Fibroblast of lung (primary cell): ENCODE measurements at regions not wholly inside any gene's neighbourhood (a gene's known extent, or its start where the extent isn't known, plus 50 kb on each side); places are given as distances from the start of the nearest gene placed in this dataset.

Experiments
- DNase-seq, 2 donors: peaks; one replicate each; pipeline versions ENCODE4 v3.0.0 to v3.0.0-alpha.2; 2010; ENCODE audit warnings: low read depth in 2 of 2
- H2AFZ ChIP-seq: 2 replicates; pipeline ENCODE4 v1.5.1; 2012; ENCODE audit warnings: low read length, control low read depth, inconsistent platforms
- H3K27ac ChIP-seq: 2 replicates; pipeline ENCODE4 v1.5.1; 2011; ENCODE audit warnings: low read length, control low read depth; ENCODE audit not compliant: insufficient read depth
- H3K27me3 ChIP-seq: 2 replicates; pipeline ENCODE4 v1.5.1; 2011; ENCODE audit warnings: mild to moderate bottlenecking, low read length; ENCODE audit not compliant: control insufficient read depth, insufficient read depth
- H3K36me3 ChIP-seq: 2 replicates; pipeline ENCODE4 v1.5.1; 2011; ENCODE audit warnings: low read length; ENCODE audit not compliant: control insufficient read depth, insufficient read depth
- H3K4me1 ChIP-seq: 2 replicates; pipeline ENCODE4 v1.5.1; 2011; ENCODE audit warnings: low read length; ENCODE audit not compliant: control insufficient read depth, insufficient read depth; ENCODE audit errors: extremely low read depth
- H3K4me2 ChIP-seq: 2 replicates; pipeline ENCODE4 v1.5.1; 2011; ENCODE audit warnings: low read length, control low read depth; ENCODE audit not compliant: insufficient read depth; ENCODE audit errors: extremely low read depth
- H3K4me3 ChIP-seq, 4 experiments: fragments of 200-600 bp in 1 of 4; sonication (generic) in 1 of 4; replicated peaks in 1 of 4; 2 replicates each; pipeline ENCODE4 v1.5.1; 2011 to 2016; ENCODE audit warnings: low read length in 4 of 4, low read depth in 3 of 4, mild to moderate bottlenecking in 3 of 4, control low read depth in 2 of 4, inconsistent platforms in 1 of 4, mixed read lengths in 1 of 4; ENCODE audit not compliant: insufficient read depth in 1 of 4; ENCODE audit errors: control extremely low read depth in 1 of 4
- H3K79me2 ChIP-seq: 2 replicates; pipeline ENCODE4 v1.5.1; 2012; ENCODE audit warnings: mild to moderate bottlenecking, low read length, inconsistent platforms; ENCODE audit not compliant: control insufficient read depth, insufficient read depth
- H3K9ac ChIP-seq: 2 replicates; pipeline ENCODE4 v1.5.1; 2011; ENCODE audit warnings: mild to moderate bottlenecking, low read length, control low read depth; ENCODE audit not compliant: insufficient read depth
- H3K9me3 ChIP-seq: 2 replicates; pipeline ENCODE4 v1.5.1; 2012; ENCODE audit warnings: low read depth, low read length; ENCODE audit not compliant: control insufficient read depth, insufficient read depth
- H4K20me1 ChIP-seq: 2 replicates; pipeline ENCODE4 v1.5.1; 2011; ENCODE audit warnings: low read length; ENCODE audit not compliant: control insufficient read depth, insufficient read depth; ENCODE audit errors: extremely low read depth
- EZH2 ChIP-seq: IDR thresholded peaks from 2 replicates; pipeline ENCODE4 v1.5.1; 2012; ENCODE audit warnings: low read length, control low read depth, mild to moderate bottlenecking; ENCODE audit errors: missing control alignments
- TF ChIP-seq, protein P1 (sequence below), 2 donors: IDR thresholded peaks in 1 of 2; conservative IDR thresholded peaks in 1 of 2; 1 replicate in 1 of 2; 2 replicates in 1 of 2; pipeline ENCODE4 v1.5.1; 2011 to 2012; ENCODE audit warnings: low read length in 2 of 2, control low read depth in 1 of 2, inconsistent platforms in 1 of 2, low read depth in 1 of 2, mild to moderate bottlenecking in 1 of 2

DNA sequence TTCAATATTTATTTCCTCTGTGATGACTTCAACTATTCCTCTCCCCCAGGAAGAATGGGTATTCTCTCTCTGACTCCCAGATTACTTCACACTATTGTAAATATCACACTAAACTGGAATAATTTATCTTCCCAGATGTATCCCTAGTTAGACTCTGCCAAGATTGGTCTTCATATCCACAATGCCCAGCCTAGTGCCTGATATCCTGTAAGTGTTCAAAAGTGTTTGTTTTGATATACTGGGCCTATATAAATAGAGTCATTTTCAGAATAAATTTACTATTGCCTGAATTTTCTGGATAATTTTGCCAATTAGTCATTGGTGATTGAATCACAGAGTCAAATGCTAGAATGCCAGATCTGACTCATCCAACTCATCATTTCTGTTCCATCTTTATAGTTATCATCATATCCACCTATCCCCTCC, 143.7 kb upstream of the TNC start:
- no peaks in the 10 kb centered on the region for H3K36me3 ChIP-seq
- no peak overlapping the region for H3K4me2 ChIP-seq
- H3K9ac ChIP-seq, result no peak overlapping the region
- no peaks in the 10 kb centered on the region for H4K20me1 ChIP-seq
- H3K27ac ChIP-seq, result no peak overlapping the region
- H3K79me2 ChIP-seq, result no peaks in the 10 kb centered on the region
- TF ChIP-seq, protein P1, sequence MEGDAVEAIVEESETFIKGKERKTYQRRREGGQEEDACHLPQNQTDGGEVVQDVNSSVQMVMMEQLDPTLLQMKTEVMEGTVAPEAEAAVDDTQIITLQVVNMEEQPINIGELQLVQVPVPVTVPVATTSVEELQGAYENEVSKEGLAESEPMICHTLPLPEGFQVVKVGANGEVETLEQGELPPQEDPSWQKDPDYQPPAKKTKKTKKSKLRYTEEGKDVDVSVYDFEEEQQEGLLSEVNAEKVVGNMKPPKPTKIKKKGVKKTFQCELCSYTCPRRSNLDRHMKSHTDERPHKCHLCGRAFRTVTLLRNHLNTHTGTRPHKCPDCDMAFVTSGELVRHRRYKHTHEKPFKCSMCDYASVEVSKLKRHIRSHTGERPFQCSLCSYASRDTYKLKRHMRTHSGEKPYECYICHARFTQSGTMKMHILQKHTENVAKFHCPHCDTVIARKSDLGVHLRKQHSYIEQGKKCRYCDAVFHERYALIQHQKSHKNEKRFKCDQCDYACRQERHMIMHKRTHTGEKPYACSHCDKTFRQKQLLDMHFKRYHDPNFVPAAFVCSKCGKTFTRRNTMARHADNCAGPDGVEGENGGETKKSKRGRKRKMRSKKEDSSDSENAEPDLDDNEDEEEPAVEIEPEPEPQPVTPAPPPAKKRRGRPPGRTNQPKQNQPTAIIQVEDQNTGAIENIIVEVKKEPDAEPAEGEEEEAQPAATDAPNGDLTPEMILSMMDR (conservative IDR thresholded peaks at IDR 0.05 in 1 of 2, IDR thresholded peaks at IDR 0.05 in 1 of 2; ENCODE audit: low read depth in 1 of 2, low read length in 2 of 2), result no peak
- TF ChIP-seq EZH2, result no peak
- no peaks in the 10 kb centered on the region for H3K9me3 ChIP-seq
- H2AFZ ChIP-seq, result no peak overlapping the region
- DNase-seq, result peak in 1 of 2 donors; percentile 56
- no peak overlapping the region for H3K4me3 ChIP-seq
- H3K4me1 ChIP-seq, result peaks cover 24% of the 10 kb centered on the region
- H3K27me3 ChIP-seq, result no peaks in the 10 kb centered on the region

DNA sequence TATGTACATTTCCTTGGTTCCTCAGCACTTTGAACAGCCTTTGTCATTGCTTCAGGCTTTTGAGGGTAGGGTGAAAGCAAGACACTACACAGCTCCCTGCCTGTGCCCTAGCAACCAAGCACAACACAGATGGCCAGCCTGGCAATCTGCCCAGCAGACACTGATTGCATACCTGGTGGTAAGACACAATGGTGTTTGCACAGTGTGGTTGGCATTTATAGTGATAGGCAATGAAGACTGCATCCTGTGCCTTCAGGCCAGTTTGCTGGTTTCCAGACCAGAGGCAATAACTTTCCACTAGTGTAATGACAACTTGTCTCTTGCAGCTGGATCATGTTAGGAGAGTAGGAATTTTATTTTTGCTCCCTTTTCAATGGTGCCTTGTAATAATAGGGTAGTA, 144.5 kb upstream of the TNC start:
- DNase-seq, result peak; percentile 62 to 92
- H3K79me2 ChIP-seq, result no peaks in the 10 kb centered on the region
- H3K9ac ChIP-seq, result no peak overlapping the region
- peak overlapping the region; percentile 29 for H3K27ac ChIP-seq
- H2AFZ ChIP-seq, result no peak overlapping the region
- no peak overlapping the region for H3K4me3 ChIP-seq
- no peak overlapping the region for H3K4me2 ChIP-seq
- H4K20me1 ChIP-seq, result no peaks in the 10 kb centered on the region
- H3K4me1 ChIP-seq, result peaks cover 24% of the 10 kb centered on the region
- no peaks in the 10 kb centered on the region for H3K36me3 ChIP-seq
- no peaks in the 10 kb centered on the region for H3K9me3 ChIP-seq
- TF ChIP-seq, protein P1 (conservative IDR thresholded peaks at IDR 0.05 in 1 of 2, IDR thresholded peaks at IDR 0.05 in 1 of 2; ENCODE audit: low read depth in 1 of 2, low read length in 2 of 2), result no peak
- no peak for TF ChIP-seq EZH2
- no peaks in the 10 kb centered on the region for H3K27me3 ChIP-seq

DNA sequence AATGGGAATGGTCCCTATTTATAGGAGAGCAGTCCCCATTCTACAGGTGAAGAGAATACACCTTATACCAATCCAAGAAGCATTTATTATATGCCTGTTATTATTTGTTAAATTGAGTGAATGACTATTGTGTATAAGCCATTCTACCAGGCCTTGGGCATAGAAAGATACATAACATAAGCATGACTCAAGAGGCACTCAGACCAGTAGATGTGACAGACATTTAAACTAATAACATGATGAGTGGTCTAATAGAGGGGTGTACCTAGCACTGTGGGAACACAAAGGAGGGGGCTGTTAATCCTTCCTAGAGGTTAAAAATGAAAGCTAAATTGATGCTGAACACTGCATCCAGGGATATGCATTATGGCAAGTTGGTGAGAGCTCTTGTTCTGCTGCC, 145.0 kb upstream of the TNC start:
- H3K27me3 ChIP-seq, result no peaks in the 10 kb centered on the region
- H3K79me2 ChIP-seq, result no peaks in the 10 kb centered on the region
- H2AFZ ChIP-seq, result no peak overlapping the region
- H4K20me1 ChIP-seq, result no peaks in the 10 kb centered on the region
- no peak overlapping the region for H3K4me2 ChIP-seq
- no peaks in the 10 kb centered on the region for H3K36me3 ChIP-seq
- TF ChIP-seq EZH2, result no peak
- TF ChIP-seq, protein P1 (conservative IDR thresholded peaks at IDR 0.05 in 1 of 2, IDR thresholded peaks at IDR 0.05 in 1 of 2; ENCODE audit: low read depth in 1 of 2, low read length in 2 of 2), result no peak
- H3K27ac ChIP-seq, result peak overlapping the region; percentile 29
- no peak overlapping the region for H3K4me3 ChIP-seq
- no peak overlapping the region for H3K9ac ChIP-seq
- peaks cover 24% of the 10 kb centered on the region for H3K4me1 ChIP-seq
- no peaks in the 10 kb centered on the region for H3K9me3 ChIP-seq
- DNase-seq, result peak in 1 of 2 donors; percentile 48
